Hematopoietic multipotent progenitor cell treated with erythropoietin and hydrocortisone succinate and interleukin-3 and kit ligand, for 17 days (in vitro differentiated cells): ENCODE measurements at regions not wholly inside any gene's neighbourhood (a gene's known extent, or its start where the extent isn't known, plus 50 kb on each side); places are given as distances from the start of the nearest gene placed in this dataset.
"Not testable (repeated sequence)": the region's sequence is repeated elsewhere in the genome, so short reads cannot be mapped to it uniquely, and the experiment has no call there.

Experiments
- DNase-seq: peaks from one replicate; pipeline ENCODE4 v3.0.0-alpha.2; 2015; ENCODE audit warnings: low spot score

DNA sequence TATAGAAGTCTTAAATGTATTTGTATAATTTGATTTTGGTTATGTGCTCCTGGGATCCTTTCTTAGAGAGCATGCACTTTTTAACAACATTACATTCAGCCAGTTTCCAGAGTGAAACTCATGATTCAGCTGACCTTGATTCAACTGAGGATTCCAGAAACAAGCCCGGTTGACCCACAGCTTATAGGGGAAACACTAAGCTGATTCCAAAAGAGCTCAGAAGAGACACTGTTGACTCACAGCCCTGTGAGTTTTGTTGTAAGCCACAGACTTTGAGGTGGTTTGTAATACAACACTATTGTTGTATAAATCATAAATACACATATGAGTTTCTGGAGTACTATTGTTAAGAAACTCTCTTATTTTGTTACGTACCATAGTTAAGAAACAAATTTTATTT lies 133.8 kb upstream of the MGAT4C start:
- DNase-seq, result no peak

DNA sequence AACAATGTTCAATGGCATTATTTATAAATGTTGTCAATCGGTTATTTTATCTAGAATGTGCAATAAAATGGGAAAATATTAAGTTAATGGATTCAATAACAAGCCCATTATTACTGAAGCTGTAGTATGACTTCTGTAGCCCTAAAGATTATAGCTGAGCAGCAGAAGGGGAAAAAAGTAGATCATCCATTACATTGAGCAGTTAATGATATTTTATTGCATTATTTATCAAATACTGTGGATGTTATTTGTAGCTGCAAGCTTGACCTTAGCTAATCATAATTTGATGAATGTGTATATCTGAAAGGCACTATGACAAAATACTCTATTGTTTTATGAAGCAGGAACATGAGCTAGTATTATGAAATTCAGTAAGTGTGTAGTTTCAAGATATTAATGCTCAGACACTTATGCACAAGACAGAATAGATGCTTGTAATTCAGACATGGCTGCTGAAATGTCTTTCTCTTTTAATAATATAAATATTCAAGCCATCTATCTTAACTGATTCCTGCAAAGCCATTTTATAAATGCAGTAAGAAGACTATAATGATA lies 131.5 kb upstream of the MGAT4C start:
- no peak for DNase-seq

- DNase-seq, result not testable (repeated sequence)
Observed at GRCh38 chr12:86383759-86384158, 127.6 kb upstream of the MGAT4C start.

DNA sequence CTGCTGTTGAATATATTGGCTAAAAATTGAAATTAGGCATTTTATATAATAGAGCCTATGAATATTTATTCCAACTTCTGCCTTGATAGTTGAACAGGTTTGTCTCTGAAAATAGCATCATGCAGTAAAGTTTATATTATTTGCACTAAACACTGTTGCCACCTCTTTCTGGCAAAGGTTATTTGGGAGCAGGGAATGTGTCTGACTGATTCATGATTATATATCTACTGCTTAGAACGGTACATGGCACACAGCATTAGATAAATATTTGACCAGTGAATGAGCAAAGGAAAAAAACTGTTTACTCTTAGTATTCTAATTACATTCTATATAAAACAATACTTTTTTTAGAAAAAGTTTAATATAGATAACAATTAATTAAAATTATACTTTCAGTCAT lies 123.1 kb upstream of the MGAT4C start:
- no peak for DNase-seq

- DNase-seq, result no peak
Observed at GRCh38 chr12:86376052-86376451, 119.9 kb upstream of the MGAT4C start.

- no peak for DNase-seq
Observed at GRCh38 chr12:86373813-86374212, 117.6 kb upstream of the MGAT4C start.

DNA sequence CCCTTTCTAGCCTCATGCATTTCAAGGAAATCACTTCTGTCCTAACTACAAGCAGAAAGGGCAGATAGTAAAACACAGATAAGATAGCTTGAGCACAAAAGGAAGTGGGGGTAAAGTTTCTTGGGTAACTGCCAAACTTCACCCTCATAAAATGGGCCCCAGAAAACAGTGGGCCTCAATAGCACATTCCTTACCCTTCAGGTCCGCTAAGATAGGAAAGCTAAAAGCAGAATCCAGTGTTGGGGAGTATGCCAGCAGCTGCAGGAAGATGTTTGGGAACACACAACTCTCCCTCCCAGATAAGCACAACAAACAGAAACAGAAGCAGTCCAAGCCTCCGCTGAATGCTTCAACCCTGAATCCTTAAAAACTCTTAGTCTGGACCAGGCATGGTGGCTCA lies 110.9 kb upstream of the MGAT4C start:
- DNase-seq, result no peak

- DNase-seq, result no peak
Observed at GRCh38 chr12:86349196-86349595, 93.0 kb upstream of the MGAT4C start.

DNA sequence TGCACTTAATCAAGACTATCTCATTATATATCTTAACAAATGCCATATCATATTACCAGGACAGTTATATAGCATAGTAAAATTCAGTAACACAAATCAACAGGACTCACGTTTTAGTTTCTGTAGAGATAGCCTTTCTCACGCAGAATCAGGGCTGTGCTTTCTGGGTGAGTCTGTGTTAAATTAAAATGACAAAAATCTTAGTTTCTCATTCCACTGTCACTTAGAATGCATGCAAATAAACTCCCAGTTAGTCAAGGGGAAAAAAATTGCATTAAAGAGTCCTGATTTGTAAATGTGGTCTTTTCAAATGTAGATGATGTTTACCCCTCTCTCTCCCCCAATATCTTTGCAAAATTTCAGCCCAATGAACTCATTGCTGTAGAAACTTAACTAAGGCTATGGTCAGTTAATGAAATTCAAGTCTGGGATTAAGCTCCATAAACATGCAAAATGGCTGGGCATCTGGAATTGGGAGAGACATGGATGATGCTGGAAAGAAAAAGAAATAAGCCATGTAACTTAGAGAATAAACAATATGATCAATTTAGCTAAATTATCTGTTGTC lies 77.8 kb upstream of the MGAT4C start:
- no peak for DNase-seq

GRCh38 chr12:86331457-86331856 lies 75.3 kb upstream of the MGAT4C start:
- no peak for DNase-seq

- DNase-seq, result no peak
Observed at GRCh38 chr12:86331012-86331411, 74.8 kb upstream of the MGAT4C start.

DNA sequence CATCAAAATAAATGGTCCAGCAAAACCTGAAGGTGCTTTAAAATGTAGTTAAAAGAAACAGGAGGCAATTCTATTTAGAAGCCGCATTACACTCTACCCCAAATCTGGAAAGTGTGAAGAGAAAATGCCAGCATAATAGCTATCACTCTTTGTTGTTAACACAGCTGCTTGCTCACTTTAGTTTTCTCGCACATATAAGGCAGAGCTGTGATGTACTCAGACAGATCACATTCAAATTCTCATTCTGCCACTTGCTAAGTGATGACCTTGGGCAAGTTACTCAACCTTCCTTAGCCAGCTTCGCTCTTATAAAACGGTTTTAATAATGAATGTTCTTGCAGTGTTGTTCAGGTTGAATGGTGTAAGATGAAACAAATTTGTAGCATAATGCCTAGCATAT lies 56.0 kb upstream of the MGAT4C start:
- DNase-seq, result no peak
